Suprapubic skin (tissue), 4 donors: ENCODE measurements at regions not wholly inside any gene's neighbourhood (a gene's known extent, or its start where the extent isn't known, plus 50 kb on each side); places are given as distances from the start of the nearest gene placed in this dataset.

ENCODE experiments used
- EP300 ChIP-seq: sonication (generic); formaldehyde crosslinking; IDR thresholded peaks from one replicate; pipeline ENCODE4 v1.6.1; 2017; ENCODE audit warnings: antibody characterized with exemption
- POLR2A ChIP-seq, 2 donors: fragments of 450-650 bp; IDR thresholded peaks; one replicate each; pipeline ENCODE4 v1.6.1; 2017; ENCODE audit warnings: antibody characterized with exemption in 2 of 2, mild to moderate bottlenecking in 2 of 2, moderate library complexity in 2 of 2
- POLR2AphosphoS5 ChIP-seq, 3 donors: sonication (generic); formaldehyde crosslinking; IDR thresholded peaks; one replicate each; pipeline ENCODE4 v1.6.1; 2017; ENCODE audit warnings: antibody characterized with exemption in 3 of 3
- TF ChIP-seq, protein P1 (sequence below), 2 donors: fragments of 200-600 bp in 1 of 2; fragments of 450-650 bp in 1 of 2; sonication (generic) in 1 of 2; IDR thresholded peaks; one replicate each; pipeline ENCODE4 v1.5.1; 2016 to 2019; ENCODE audit warnings: antibody characterized with exemption in 2 of 2, mild to moderate bottlenecking in 1 of 2, moderate library complexity in 1 of 2

DNA sequence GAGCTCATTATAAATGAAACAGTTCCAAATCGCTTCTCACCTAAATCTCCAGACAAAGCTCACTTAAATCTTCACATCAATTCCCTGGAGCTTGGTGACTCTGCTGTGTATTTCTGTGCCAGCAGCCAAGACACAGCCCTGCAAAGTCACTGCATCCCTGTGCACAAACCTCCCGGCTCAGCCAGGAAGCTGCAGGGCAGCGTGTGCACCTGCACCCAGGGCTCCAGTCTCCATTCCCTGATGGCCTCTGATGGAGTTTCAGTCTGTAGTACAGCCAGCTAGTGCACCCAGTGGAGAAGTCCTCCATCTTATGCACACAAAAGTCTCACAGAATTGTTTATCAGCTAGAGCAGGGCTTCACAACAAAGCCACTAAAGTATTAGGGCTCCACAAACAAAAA lies 51.1 kb upstream of the PRSS58 start:
- TF ChIP-seq POLR2AphosphoS5 (IDR thresholded peaks at IDR 0.05) (no peak), POLR2A (IDR thresholded peaks at IDR 0.05) (no peak), EP300 (no peak)
- TF ChIP-seq, protein P1, sequence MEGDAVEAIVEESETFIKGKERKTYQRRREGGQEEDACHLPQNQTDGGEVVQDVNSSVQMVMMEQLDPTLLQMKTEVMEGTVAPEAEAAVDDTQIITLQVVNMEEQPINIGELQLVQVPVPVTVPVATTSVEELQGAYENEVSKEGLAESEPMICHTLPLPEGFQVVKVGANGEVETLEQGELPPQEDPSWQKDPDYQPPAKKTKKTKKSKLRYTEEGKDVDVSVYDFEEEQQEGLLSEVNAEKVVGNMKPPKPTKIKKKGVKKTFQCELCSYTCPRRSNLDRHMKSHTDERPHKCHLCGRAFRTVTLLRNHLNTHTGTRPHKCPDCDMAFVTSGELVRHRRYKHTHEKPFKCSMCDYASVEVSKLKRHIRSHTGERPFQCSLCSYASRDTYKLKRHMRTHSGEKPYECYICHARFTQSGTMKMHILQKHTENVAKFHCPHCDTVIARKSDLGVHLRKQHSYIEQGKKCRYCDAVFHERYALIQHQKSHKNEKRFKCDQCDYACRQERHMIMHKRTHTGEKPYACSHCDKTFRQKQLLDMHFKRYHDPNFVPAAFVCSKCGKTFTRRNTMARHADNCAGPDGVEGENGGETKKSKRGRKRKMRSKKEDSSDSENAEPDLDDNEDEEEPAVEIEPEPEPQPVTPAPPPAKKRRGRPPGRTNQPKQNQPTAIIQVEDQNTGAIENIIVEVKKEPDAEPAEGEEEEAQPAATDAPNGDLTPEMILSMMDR (IDR thresholded peaks at IDR 0.05), result no peak
